H1 (cell line): ENCODE measurements at regions not wholly inside any gene's neighbourhood (a gene's known extent, or its start where the extent isn't known, plus 50 kb on each side); places are given as distances from the start of the nearest gene placed in this dataset.

ENCODE experiments used
- CHD7 ChIP-seq: fragments of 300-600 bp; sonication (generic); IDR thresholded peaks from 2 replicates; pipeline ENCODE4 v1.7.1; 2012; ENCODE audit warnings: low read length, moderate library complexity, mild to moderate bottlenecking, inconsistent platforms; ENCODE audit not compliant: insufficient replicate concordance
- GABPA ChIP-seq: IDR thresholded peaks from 2 replicates; pipeline ENCODE4 v1.6.1; 2011; ENCODE audit warnings: mild to moderate bottlenecking, low read length, moderate library complexity, borderline replicate concordance; ENCODE audit not compliant: insufficient read depth
- POU5F1 ChIP-seq: IDR thresholded peaks from 2 replicates; pipeline ENCODE4 v1.6.1; 2011; ENCODE audit warnings: low read depth, mild to moderate bottlenecking, low read length, moderate library complexity

- TF ChIP-seq CHD7 (no peak), GABPA (no peak), POU5F1 (no peak)
Observed at GRCh38 chr6:11368264-11368663, 135.8 kb upstream of the NEDD9 start (continued).
